Hepatocyte (in vitro differentiated cells): ENCODE measurements at regions not wholly inside any gene's neighbourhood (a gene's known extent, or its start where the extent isn't known, plus 50 kb on each side); places are given as distances from the start of the nearest gene placed in this dataset.

Source experiments
- EZH2 ChIP-seq: fragments of 200-600 bp; sonication (generic); IDR thresholded peaks from 2 replicates; pipeline ENCODE4 v1.6.1; 2016; ENCODE audit warnings: antibody characterized with exemption, mild to moderate bottlenecking, borderline replicate concordance
- EZH2phosphoT487 ChIP-seq: fragments of 200-600 bp; sonication (generic); IDR thresholded peaks from one replicate; pipeline ENCODE4 v1.6.1; 2018; ENCODE audit warnings: antibody characterized with exemption, mild to moderate bottlenecking, low read depth, moderate library complexity; ENCODE audit not compliant: unreplicated experiment, severe bottlenecking
- TF ChIP-seq, protein P1 (sequence below): fragments of 200-600 bp; sonication (generic); IDR thresholded peaks from 2 replicates; pipeline ENCODE4 v1.5.1; 2016; ENCODE audit warnings: antibody characterized with exemption, mild to moderate bottlenecking; ENCODE audit not compliant: poor library complexity

DNA sequence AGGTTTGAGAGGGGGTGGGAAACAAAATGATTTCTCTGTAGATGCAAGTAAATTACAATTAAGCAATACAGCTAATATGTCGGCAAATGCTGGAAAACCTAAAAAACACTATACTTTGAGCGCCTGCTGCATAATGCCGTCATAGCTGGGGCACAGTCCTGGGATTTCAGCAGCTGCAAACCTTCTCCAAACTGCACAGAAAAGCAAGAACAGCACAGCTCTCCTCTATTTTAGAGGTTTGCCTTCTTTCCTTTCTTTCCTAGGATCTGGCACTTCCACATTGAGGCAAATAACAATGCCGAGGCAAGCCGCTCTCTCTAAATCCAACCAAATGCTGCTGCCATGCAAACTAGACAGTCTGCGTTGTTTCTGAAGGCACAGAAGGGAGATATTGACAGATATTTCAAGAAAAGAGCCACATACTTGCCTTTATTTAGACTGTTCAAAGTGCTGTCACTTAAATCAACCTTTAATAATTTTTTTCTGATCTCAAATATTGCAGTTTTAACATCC, 287.1 kb upstream of the G2E3 start:
- TF ChIP-seq, protein P1, sequence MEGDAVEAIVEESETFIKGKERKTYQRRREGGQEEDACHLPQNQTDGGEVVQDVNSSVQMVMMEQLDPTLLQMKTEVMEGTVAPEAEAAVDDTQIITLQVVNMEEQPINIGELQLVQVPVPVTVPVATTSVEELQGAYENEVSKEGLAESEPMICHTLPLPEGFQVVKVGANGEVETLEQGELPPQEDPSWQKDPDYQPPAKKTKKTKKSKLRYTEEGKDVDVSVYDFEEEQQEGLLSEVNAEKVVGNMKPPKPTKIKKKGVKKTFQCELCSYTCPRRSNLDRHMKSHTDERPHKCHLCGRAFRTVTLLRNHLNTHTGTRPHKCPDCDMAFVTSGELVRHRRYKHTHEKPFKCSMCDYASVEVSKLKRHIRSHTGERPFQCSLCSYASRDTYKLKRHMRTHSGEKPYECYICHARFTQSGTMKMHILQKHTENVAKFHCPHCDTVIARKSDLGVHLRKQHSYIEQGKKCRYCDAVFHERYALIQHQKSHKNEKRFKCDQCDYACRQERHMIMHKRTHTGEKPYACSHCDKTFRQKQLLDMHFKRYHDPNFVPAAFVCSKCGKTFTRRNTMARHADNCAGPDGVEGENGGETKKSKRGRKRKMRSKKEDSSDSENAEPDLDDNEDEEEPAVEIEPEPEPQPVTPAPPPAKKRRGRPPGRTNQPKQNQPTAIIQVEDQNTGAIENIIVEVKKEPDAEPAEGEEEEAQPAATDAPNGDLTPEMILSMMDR = no peak
- TF ChIP-seq EZH2 (no peak), EZH2phosphoT487 (no peak)
